HEK293 (cell line): ENCODE measurements at regions not wholly inside any gene's neighbourhood (a gene's known extent, or its start where the extent isn't known, plus 50 kb on each side); places are given as distances from the start of the nearest gene placed in this dataset.
A peak's percentile ranks its signal among the peaks of the same experiment; 100 is the strongest.

Experiments
- CTCF ChIA-PET: fragments of 350-600 bp; formaldehyde crosslinking; extraction: SDS; loops from one replicate; lab custom pipeline; 2021; ENCODE audit warnings: antibody characterized with exemption; lab: Yijun Ruan, JAX
- POLR2A ChIA-PET: fragments of 300-600 bp; formaldehyde crosslinking; extraction: SDS; loops from one replicate; lab custom pipeline; 2020; ENCODE audit warnings: antibody characterized with exemption, inconsistent platforms; lab: Yijun Ruan, JAX
- H3K27ac ChIP-seq: fragments of 200-500 bp; sonication (Bioruptor generic); 2 replicates; pipeline ENCODE4 v1.5.1; 2014; ENCODE audit warnings: low read depth, low read length, control low read depth, inconsistent platforms; ENCODE audit errors: extremely low read depth
- H3K36me3 ChIP-seq, 2 experiments: fragments of 200-500 bp in 1 of 2; sonication (Bioruptor generic) in 1 of 2; 1 replicate in 1 of 2; 2 replicates in 1 of 2; pipeline ENCODE4 v1.5.1; 2014 to 2017; ENCODE audit warnings: inconsistent platforms in 2 of 2, low read length in 2 of 2; ENCODE audit not compliant: control insufficient read depth in 2 of 2, insufficient read depth in 1 of 2
- H3K4me1 ChIP-seq: fragments of 200-500 bp; sonication (Bioruptor generic); 2 replicates; pipeline ENCODE4 v1.5.1; 2014; ENCODE audit warnings: mild to moderate bottlenecking, low read length, inconsistent platforms; ENCODE audit not compliant: control insufficient read depth, insufficient read depth
- H3K4me3 ChIP-seq: 2 replicates; pipeline ENCODE4 v1.5.1; 2011; ENCODE audit warnings: low read depth, mild to moderate bottlenecking, control low read depth, low read length, moderate library complexity
- H3K9me3 ChIP-seq: fragments of 200-500 bp; sonication (Bioruptor generic); 2 replicates; pipeline ENCODE4 v1.5.1; 2014; ENCODE audit warnings: low read depth, low read length, inconsistent platforms; ENCODE audit not compliant: control insufficient read depth, insufficient read depth
- EGR2 ChIP-seq: fragments of 450-650 bp; formaldehyde crosslinking; IDR thresholded peaks from 2 replicates; pipeline ENCODE4 v1.5.1; 2016; ENCODE audit warnings: low read depth, missing biosample characterization, missing genetic modification characterization
- IKZF3 ChIP-seq: fragments of 450-650 bp; IDR thresholded peaks from 2 replicates; pipeline ENCODE4 v1.5.0; 2018; ENCODE audit warnings: missing biosample characterization, mild to moderate bottlenecking, missing genetic modification characterization, moderate library complexity
- OSR2 ChIP-seq: fragments of 450-650 bp; formaldehyde crosslinking; IDR thresholded peaks from 2 replicates; pipeline ENCODE4 v1.5.1; 2016; ENCODE audit warnings: missing biosample characterization, missing genetic modification characterization
- ZBTB1 ChIP-seq: fragments of 450-650 bp; formaldehyde crosslinking; IDR thresholded peaks from 2 replicates; pipeline ENCODE4 v1.5.1; 2016; ENCODE audit warnings: missing biosample characterization, missing genetic modification characterization
- ZFHX2 ChIP-seq: fragments of 450-650 bp; formaldehyde crosslinking; conservative IDR thresholded peaks from 2 replicates; pipeline ENCODE4 v1.5.1; 2016; ENCODE audit warnings: missing biosample characterization, missing genetic modification characterization
- ZIC2 ChIP-seq: fragments of 450-650 bp; formaldehyde crosslinking; IDR thresholded peaks from 2 replicates; pipeline ENCODE4 v1.5.1; 2016; ENCODE audit warnings: missing biosample characterization, missing genetic modification characterization
- ZNF223 ChIP-seq: fragments of 450-650 bp; formaldehyde crosslinking; IDR thresholded peaks from 2 replicates; pipeline ENCODE4 v1.5.1; 2016; ENCODE audit warnings: missing biosample characterization, missing genetic modification characterization
- ZNF335 ChIP-seq: fragments of 450-650 bp; formaldehyde crosslinking; conservative IDR thresholded peaks from 2 replicates; pipeline ENCODE4 v1.5.1; 2016; ENCODE audit warnings: missing biosample characterization, missing genetic modification characterization
- ZNF341 ChIP-seq: fragments of 450-650 bp; formaldehyde crosslinking; IDR thresholded peaks from 2 replicates; pipeline ENCODE4; 2016; ENCODE audit warnings: low read depth, missing biosample characterization, missing genetic modification characterization
- ZNF585B ChIP-seq: fragments of 450-650 bp; formaldehyde crosslinking; IDR thresholded peaks from 2 replicates; pipeline ENCODE4 v1.5.1; 2016; ENCODE audit warnings: missing biosample characterization, missing genetic modification characterization
- ZNF777 ChIP-seq: fragments of 450-650 bp; formaldehyde crosslinking; IDR thresholded peaks from 2 replicates; pipeline ENCODE4 v1.5.1; 2017; ENCODE audit warnings: missing biosample characterization, missing genetic modification characterization, borderline replicate concordance
- ZNF791 ChIP-seq: fragments of 450-650 bp; formaldehyde crosslinking; IDR thresholded peaks from 2 replicates; pipeline ENCODE4 v1.5.1; 2016; ENCODE audit warnings: missing biosample characterization, missing genetic modification characterization
- TF ChIP-seq, protein P1 (sequence below): fragments of 450-650 bp; formaldehyde crosslinking; IDR thresholded peaks from 2 replicates; pipeline ENCODE4 v1.5.1; 2016; ENCODE audit warnings: missing biosample characterization, missing genetic modification characterization
- TF ChIP-seq, protein P2 (sequence below): fragments of 450-650 bp; formaldehyde crosslinking; IDR thresholded peaks from 2 replicates; pipeline ENCODE4 v1.5.1; 2016; ENCODE audit warnings: missing biosample characterization, missing genetic modification characterization
- TF ChIP-seq, protein P3 (sequence below): fragments of 450-650 bp; formaldehyde crosslinking; IDR thresholded peaks from 2 replicates; pipeline ENCODE4 v1.5.1; 2016; ENCODE audit warnings: missing biosample characterization, missing genetic modification characterization

DNA sequence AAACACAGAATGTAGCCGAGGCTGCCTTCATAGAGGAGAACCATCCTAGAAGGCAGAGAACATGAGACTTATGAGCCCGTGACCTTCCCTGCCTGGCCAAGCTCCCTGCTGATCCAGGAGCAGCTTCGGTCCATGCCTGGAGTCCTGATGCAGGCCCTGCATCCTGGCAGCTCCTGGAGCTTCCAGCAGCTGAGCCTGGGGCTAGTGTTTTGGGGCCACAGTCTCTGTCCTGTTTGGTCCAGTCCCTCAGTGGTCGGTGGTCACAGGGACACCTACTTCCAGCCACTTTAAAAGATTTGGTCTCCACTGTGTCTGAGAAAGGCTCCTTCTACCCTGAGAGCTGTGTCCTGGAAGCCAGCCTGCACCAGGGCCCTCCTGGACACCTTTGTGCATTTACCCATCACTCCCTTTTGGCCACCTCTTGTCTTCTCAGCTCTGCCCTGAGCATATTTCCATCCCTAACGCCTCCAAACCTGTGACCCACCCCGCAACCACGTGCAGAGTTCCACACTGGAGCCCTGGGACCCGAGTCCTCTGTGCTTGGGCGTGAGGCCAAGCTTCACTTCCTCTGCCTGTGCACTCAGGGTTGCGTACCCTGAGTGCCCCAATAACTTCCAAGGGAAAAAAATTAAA, 315.2 kb upstream of the ZNF32 start (continued):
- TF ChIP-seq, protein P1, sequence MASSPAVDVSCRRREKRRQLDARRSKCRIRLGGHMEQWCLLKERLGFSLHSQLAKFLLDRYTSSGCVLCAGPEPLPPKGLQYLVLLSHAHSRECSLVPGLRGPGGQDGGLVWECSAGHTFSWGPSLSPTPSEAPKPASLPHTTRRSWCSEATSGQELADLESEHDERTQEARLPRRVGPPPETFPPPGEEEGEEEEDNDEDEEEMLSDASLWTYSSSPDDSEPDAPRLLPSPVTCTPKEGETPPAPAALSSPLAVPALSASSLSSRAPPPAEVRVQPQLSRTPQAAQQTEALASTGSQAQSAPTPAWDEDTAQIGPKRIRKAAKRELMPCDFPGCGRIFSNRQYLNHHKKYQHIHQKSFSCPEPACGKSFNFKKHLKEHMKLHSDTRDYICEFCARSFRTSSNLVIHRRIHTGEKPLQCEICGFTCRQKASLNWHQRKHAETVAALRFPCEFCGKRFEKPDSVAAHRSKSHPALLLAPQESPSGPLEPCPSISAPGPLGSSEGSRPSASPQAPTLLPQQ (tag by site-specific recombination): no peak
- TF ChIP-seq, protein P2, sequence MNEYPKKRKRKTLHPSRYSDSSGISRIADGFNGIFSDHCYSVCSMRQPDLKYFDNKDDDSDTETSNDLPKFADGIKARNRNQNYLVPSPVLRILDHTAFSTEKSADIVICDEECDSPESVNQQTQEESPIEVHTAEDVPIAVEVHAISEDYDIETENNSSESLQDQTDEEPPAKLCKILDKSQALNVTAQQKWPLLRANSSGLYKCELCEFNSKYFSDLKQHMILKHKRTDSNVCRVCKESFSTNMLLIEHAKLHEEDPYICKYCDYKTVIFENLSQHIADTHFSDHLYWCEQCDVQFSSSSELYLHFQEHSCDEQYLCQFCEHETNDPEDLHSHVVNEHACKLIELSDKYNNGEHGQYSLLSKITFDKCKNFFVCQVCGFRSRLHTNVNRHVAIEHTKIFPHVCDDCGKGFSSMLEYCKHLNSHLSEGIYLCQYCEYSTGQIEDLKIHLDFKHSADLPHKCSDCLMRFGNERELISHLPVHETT: no peak
- no peak for TF ChIP-seq OSR2 (tag by site-specific recombination)
- TF ChIP-seq ZNF585B (tag by site-specific recombination): no peak
- no peak for TF ChIP-seq ZNF335 (tag by site-specific recombination)
- TF ChIP-seq IKZF3 (tag by site-specific recombination): no peak

DNA sequence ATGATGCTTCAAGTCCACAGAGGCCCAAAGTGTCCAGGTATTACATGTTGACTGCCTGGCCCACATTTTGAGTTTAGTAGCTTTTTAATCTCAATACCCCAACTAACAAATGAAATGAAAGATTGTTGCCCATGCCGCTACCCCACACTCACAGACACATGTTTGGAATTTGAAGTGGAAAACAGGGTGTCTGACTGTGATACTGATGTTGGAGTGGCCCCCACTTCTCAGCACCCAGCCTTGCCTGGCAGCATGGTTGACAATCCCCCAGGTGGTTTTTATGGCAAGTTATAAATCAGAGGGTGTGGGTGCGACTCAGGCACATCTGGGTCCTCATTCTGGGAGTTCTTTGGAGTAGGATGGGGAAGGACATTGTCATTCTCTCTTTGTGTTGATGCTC, 314.7 kb upstream of the ZNF32 start:
- Histone ChIP-seq H3K27ac (no peak overlapping the region), H3K36me3 (no peaks in the 10 kb centered on the region), H3K4me3 (no peak overlapping the region), H3K9me3 (no peaks in the 10 kb centered on the region), H3K4me1 (0 out of 2 replicates have a peak, but pooled peaks cover 5% of the 10 kb centered on the region)
- ChIA-PET CTCF (no interaction called here), POLR2A (no interaction called here)
- TF ChIP-seq ZBTB1 (tag by site-specific recombination) (no peak), ZNF777 (no peak)

DNA sequence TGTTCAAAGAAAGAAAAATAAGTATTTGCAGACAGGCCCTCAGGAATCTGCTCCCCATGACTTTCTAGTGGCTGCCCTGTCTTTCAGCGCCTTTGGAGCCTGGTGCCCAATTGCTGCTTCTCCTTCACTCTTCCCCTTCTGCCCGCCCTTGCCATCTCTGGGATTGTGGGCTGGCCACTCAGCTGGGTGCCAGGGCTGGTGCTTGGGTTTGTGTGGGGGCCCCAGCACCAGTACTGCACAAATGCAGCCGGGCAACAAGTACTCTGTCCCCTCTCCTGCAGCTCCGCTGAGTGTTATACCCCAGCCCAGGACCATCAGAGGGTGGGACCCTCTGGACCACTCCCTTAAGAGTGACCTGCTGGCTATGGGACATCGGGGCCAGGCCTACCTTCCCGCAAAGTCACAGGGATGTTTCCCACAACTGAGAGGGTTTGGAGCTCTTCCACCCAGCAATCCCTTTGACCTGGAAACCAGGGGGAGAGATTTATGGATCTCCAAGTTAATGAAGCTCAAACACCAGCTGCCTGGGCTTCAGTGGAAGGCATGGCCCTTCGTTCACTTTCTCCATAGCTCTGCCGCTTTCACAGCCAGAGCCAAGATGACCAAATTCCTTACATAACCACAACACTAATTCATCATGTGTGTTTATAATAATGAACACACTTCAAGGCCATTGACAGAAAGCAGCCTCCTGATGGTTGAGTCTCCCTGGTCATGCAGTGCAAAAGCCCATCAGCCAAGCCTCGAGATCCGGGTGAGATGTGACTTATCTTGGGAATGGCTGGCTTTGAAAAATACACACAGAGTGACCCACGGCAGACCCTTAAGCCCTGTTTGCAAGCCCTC, 313.9 kb upstream of the ZNF32 start:
- H3K36me3 ChIP-seq: no peaks in the 10 kb centered on the region
- ChIA-PET CTCF (no interaction called here), POLR2A (no interaction called here)
- peak; percentile 67 for TF ChIP-seq ZIC2 (tag by site-specific recombination)
- TF ChIP-seq ZNF341 (tag by site-specific recombination): peak; percentile 25; the same call in 1 of the 2 replicates
- 0 out of 2 replicates have a peak, but pooled peaks have one; percentile 13 for TF ChIP-seq OSR2 (tag by site-specific recombination)
- no peak for TF ChIP-seq ZNF791 (tag by site-specific recombination)
- TF ChIP-seq ZNF223: no peak
- H3K27ac ChIP-seq: no peak overlapping the region
- H3K4me1 ChIP-seq: 0 out of 2 replicates have a peak, but pooled peaks cover 5% of the 10 kb centered on the region
- no peak overlapping the region for H3K4me3 ChIP-seq
- H3K9me3 ChIP-seq: no peaks in the 10 kb centered on the region

DNA sequence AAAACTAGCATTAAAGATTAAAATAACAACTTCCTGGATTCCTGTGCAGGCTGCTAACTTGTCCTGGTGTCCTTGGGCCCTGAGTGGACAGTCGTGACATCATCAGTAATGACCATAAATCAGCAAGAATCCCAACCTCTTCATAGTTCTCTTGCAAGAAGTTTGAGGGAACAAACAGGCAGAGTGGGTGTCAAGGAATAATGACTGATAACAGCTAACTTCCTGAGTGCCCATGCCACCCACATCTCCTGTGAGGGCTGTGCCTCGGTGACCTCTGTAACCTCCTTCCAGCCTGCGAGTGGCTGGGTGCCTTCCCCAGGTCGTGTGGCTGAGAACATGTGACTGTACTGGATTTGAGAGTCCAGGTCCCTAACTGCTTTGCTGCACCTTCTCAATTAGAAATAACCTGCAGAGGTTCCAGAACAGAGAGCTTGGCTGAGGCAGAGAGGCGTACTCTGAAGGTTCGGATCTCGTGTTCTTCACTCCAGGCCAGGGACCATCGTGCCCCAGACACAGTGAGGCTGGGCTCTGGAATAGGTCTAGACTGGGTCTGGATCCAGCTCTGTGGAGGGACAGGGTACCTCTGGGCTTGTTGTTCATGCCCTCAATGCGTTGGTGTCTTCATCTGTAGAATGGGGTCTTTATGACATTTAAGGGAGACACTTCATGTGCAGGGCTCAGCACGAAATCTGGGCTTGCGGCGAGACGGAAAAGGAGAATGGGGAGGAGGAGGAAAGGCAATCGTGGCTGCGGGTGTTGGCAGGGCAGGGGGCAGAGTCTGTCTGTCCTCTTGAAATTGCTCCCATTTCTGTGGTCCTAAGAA, 313.1 kb upstream of the ZNF32 start:
- Histone ChIP-seq H3K4me1 (0 out of 2 replicates have a peak, but pooled peaks cover 5% of the 10 kb centered on the region), H3K36me3 (no peaks in the 10 kb centered on the region), H3K9me3 (no peaks in the 10 kb centered on the region), H3K4me3 (no peak overlapping the region)
- ChIA-PET POLR2A (no interaction called here), CTCF (no interaction called here)
- TF ChIP-seq, protein P3, sequence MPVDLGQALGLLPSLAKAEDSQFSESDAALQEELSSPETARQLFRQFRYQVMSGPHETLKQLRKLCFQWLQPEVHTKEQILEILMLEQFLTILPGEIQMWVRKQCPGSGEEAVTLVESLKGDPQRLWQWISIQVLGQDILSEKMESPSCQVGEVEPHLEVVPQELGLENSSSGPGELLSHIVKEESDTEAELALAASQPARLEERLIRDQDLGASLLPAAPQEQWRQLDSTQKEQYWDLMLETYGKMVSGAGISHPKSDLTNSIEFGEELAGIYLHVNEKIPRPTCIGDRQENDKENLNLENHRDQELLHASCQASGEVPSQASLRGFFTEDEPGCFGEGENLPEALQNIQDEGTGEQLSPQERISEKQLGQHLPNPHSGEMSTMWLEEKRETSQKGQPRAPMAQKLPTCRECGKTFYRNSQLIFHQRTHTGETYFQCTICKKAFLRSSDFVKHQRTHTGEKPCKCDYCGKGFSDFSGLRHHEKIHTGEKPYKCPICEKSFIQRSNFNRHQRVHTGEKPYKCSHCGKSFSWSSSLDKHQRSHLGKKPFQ (tag by site-specific recombination): no peak
- TF ChIP-seq ZFHX2 (tag by site-specific recombination) (peak; percentile 56), EGR2 (tag by site-specific recombination) (peak; percentile 50)
- TF ChIP-seq, all 188 proteins: peak for 2
- H3K27ac ChIP-seq: no peak overlapping the region
